ENCODE measurements at regions not wholly inside any gene's neighbourhood (a gene's known extent, or its start where the extent isn't known, plus 50 kb on each side); places are given as distances from the start of the nearest gene placed in this dataset.

- H3K9ac ChIP-seq (ENCODE audit: low read length) = no peak overlapping the region
- H3K36me3 ChIP-seq (replicated peaks; ENCODE audit: insufficient read depth, low read length) = no peaks in the 10 kb centered on the region
- H3K79me2 ChIP-seq (ENCODE audit: low read length) = no peaks in the 10 kb centered on the region
- H3K27me3 ChIP-seq (replicated peaks; ENCODE audit: insufficient read depth, low read length) = no peaks in the 10 kb centered on the region
- H3K4me1 ChIP-seq (ENCODE audit: low read length) = no peaks in the 10 kb centered on the region
- H3K27ac ChIP-seq (ENCODE audit: low read length) = no peak overlapping the region
- no peak overlapping the region for H3K4me3 ChIP-seq (ENCODE audit: low read length)
- H3F3A ChIP-seq (ENCODE audit: insufficient read depth, low read length) = no peaks in the 10 kb centered on the region
- H3K9me3 ChIP-seq (replicated peaks; ENCODE audit: insufficient read depth, low read length) = no peaks in the 10 kb centered on the region
- TF ChIP-seq EZH2 (optimal IDR thresholded peaks at IDR 0.05; ENCODE audit: low read depth, low read length) = no peak
- TF ChIP-seq CTCF (IDR thresholded peaks at IDR 0.05; ENCODE audit: low read length) = no peak
- no peak for TF ChIP-seq EZH2phosphoT487 (IDR thresholded peaks at IDR 0.05; ENCODE audit: low read length)
- H3K9me2 ChIP-seq (replicated peaks; ENCODE audit: insufficient read depth, low read length) = no peaks in the 10 kb centered on the region
- no peak overlapping the region for H2AFZ ChIP-seq (ENCODE audit: low read length)
- no peaks in the 10 kb centered on the region for H4K20me1 ChIP-seq (ENCODE audit: insufficient read depth, low read length)
- no peak overlapping the region for H3K4me2 ChIP-seq (ENCODE audit: low read depth, low read length)
- no peak for DNase-seq
Measured at GRCh38 chr4:65960751-65961150, 290.5 kb upstream of the EPHA5 start.

GRCh38 chr4:65954416-65954815 lies 284.1 kb upstream of the EPHA5 start:
- Histone ChIP-seq H3K9me2 (replicated peaks; ENCODE audit: insufficient read depth, low read length) (no peaks in the 10 kb centered on the region), H3K4me2 (ENCODE audit: low read depth, low read length) (no peak overlapping the region), H4K20me1 (ENCODE audit: insufficient read depth, low read length) (no peaks in the 10 kb centered on the region), H3F3A (ENCODE audit: insufficient read depth, low read length) (no peaks in the 10 kb centered on the region), H3K9ac (ENCODE audit: low read length) (no peak overlapping the region), H3K79me2 (ENCODE audit: low read length) (no peaks in the 10 kb centered on the region), H3K4me1 (ENCODE audit: low read length) (no peaks in the 10 kb centered on the region), H2AFZ (ENCODE audit: low read length) (no peak overlapping the region), H3K4me3 (ENCODE audit: low read length) (no peak overlapping the region), H3K9me3 (replicated peaks; ENCODE audit: insufficient read depth, low read length) (no peaks in the 10 kb centered on the region), H3K27me3 (replicated peaks; ENCODE audit: insufficient read depth, low read length) (no peaks in the 10 kb centered on the region), H3K36me3 (replicated peaks; ENCODE audit: insufficient read depth, low read length) (no peaks in the 10 kb centered on the region), H3K27ac (ENCODE audit: low read length) (no peak overlapping the region)
- DNase-seq = no peak
- TF ChIP-seq EZH2phosphoT487 (IDR thresholded peaks at IDR 0.05; ENCODE audit: low read length) (no peak), EZH2 (optimal IDR thresholded peaks at IDR 0.05; ENCODE audit: low read depth, low read length) (no peak), CTCF (IDR thresholded peaks at IDR 0.05; ENCODE audit: low read length) (no peak)

GRCh38 chr4:65951177-65951576 lies 280.9 kb upstream of the EPHA5 start:
- no peaks in the 10 kb centered on the region for H3K27me3 ChIP-seq (replicated peaks; ENCODE audit: insufficient read depth, low read length)
- no peaks in the 10 kb centered on the region for H3K36me3 ChIP-seq (replicated peaks; ENCODE audit: insufficient read depth, low read length)
- no peaks in the 10 kb centered on the region for H3F3A ChIP-seq (ENCODE audit: insufficient read depth, low read length)
- no peak overlapping the region for H3K9ac ChIP-seq (ENCODE audit: low read length)
- no peaks in the 10 kb centered on the region for H4K20me1 ChIP-seq (ENCODE audit: insufficient read depth, low read length)
- no peak overlapping the region for H3K4me3 ChIP-seq (ENCODE audit: low read length)
- DNase-seq = no peak
- no peak overlapping the region for H2AFZ ChIP-seq (ENCODE audit: low read length)
- H3K79me2 ChIP-seq (ENCODE audit: low read length) = no peaks in the 10 kb centered on the region
- no peak overlapping the region for H3K27ac ChIP-seq (ENCODE audit: low read length)
- H3K9me3 ChIP-seq (replicated peaks; ENCODE audit: insufficient read depth, low read length) = no peaks in the 10 kb centered on the region
- H3K4me2 ChIP-seq (ENCODE audit: low read depth, low read length) = no peak overlapping the region
- no peaks in the 10 kb centered on the region for H3K4me1 ChIP-seq (ENCODE audit: low read length)
- H3K9me2 ChIP-seq (replicated peaks; ENCODE audit: insufficient read depth, low read length) = no peaks in the 10 kb centered on the region
- no peak for TF ChIP-seq EZH2phosphoT487 (IDR thresholded peaks at IDR 0.05; ENCODE audit: low read length)
- TF ChIP-seq EZH2 (optimal IDR thresholded peaks at IDR 0.05; ENCODE audit: low read depth, low read length) = no peak
- no peak for TF ChIP-seq CTCF (IDR thresholded peaks at IDR 0.05; ENCODE audit: low read length)

Measured in MM.1S (cell line).